Islet precursor cell (in vitro differentiated cells): ENCODE measurements at regions not wholly inside any gene's neighbourhood (a gene's known extent, or its start where the extent isn't known, plus 50 kb on each side); places are given as distances from the start of the nearest gene placed in this dataset.

Experiments used
- DNase-seq: peaks from one replicate; pipeline ENCODE4 v3.0.0-alpha.2; 2018

DNA sequence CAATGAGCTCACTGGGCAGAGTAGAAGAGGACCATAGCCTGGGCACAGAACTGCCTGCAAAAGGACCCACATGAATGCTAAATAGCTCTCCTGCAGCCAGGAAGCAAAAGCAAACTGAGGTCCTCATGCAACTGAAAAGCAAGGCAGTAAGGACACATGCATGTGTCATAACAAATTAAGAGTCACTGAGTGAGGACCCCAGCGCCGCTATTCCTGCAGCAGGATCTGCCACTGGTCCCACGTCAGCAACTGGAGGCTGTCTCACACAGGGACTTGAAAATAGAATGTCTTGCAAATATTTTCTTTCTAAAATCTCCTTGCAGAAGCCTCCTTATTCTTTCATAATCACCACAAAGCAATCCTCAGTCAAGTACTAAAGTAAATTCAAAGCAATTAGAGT lies 559.6 kb upstream of the DAB1 start:
- DNase-seq: no peak

DNA sequence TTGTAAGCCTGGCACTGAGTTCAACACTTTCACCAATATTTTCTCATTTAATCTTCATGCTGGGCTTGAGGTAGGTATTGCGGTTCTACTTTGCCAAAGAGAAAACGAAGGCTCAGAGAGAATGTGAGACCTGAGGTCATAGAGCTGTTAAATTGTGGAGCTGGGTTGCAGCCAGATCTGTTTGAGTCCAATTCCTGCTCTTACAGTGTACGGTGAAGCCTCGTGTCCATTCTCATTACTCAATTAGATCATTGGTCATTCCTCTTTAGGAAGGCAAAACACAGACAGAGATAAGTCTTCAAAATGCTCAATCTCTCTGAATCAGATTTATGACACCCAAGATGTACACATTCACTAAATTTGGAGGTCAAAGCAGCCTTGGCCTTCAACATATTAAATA lies 559.0 kb upstream of the DAB1 start:
- DNase-seq: no peak

DNA sequence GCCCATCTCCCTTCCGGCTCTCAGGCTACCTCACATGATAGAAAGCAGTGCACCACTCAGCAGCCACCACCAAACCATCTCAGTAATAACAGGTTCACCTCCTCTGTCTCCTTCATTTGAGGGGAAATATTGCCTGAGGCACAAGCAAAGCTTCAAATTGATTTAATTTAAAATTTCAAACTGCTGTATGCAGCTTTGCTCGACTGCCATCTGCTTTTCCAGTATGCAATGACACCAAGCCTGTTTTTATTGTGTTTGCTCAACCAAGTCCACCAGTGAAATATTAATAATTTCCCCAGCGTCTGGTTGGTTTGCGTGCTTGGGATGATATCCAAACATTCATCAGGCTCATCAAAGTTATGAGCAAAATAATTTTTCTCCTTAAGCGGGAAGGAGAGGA lies 552.4 kb upstream of the DAB1 start:
- DNase-seq: no peak

DNA sequence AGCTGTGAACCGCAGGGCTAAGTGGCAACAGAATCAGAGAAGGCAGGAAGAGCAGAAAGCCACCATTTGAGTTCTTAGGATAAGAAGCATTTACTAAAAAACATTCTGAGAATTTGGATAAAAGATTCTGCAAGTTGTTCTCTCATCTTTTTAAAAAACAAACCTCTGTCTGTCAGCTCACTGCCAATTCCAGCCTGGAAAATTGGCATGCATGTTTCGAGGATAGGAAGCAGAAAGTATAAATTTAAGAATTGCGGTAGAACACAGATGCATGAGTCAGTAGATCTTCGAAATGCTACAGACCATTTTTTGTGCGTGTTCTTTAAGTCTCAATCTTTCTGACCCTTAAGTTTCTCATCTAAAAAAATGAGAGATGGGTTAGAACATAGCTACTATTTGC lies 544.5 kb upstream of the DAB1 start:
- no peak for DNase-seq

DNA sequence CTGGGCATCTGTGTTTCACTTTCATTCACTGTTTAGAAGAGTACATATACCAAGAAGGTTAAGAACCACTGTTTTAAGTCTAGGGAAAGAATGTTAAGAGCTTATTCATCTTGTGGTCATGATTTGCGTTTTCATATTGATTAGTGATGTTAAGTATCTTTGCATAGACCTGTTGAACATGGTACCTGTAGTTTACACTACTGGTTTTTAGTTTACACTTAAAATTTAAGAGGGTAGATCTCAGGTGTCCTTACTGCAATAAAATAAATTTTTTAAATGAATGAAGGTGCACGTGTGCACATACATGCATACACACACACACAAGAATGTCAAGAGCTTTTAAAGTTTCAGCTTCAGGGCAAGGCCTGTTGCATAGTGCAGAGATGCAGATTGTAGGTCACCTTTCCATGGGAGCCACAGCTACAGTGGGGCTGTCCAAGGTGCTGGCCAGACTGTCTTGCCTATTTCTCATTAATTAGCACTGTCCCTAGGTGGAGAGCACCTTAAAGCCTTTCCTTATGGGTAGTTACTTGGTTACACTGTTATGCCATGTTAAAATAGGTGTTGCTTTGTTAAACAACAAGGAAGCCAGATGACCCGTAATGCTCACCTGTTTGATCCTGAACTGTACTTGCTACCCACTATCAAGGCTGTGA lies 543.0 kb upstream of the DAB1 start:
- peak; percentile 81 for DNase-seq

DNA sequence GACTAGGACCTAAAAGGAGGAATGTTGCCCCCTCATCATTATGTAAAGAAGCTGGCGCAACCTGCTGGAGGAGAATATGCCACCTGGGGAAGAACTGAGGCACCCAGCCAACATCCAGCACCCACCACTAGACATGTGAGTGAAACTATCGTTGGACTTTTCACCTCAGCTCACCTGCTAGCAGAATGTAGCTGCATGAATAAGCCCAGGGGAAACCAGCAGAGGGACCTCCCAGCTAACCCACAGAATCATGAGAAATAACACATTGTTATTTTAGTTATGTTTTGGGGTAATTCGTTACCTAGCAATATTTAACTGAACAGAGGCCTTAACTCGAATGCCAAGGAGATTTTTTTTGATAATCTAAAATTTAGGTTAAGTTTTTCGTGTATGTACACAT lies 542.5 kb upstream of the DAB1 start:
- no peak for DNase-seq

DNA sequence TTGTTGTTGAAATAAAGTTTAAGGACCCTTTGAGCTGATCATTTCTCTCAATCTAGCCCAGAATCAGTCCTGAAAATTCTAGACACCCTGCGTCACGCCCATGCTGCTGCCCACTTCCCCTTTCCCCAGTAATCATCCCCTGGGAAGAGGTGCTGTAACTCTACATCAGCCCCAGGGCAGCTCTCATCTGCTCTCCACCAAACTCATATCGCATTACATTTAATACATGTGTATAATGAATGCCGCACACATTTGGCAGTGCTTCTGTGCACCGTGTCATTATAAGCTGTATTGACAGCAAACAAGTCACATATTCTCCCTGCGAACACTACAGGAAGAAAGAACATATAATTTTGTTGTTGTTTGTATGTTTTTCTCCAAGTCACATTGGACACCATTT lies 539.7 kb upstream of the DAB1 start:
- DNase-seq: no peak

DNA sequence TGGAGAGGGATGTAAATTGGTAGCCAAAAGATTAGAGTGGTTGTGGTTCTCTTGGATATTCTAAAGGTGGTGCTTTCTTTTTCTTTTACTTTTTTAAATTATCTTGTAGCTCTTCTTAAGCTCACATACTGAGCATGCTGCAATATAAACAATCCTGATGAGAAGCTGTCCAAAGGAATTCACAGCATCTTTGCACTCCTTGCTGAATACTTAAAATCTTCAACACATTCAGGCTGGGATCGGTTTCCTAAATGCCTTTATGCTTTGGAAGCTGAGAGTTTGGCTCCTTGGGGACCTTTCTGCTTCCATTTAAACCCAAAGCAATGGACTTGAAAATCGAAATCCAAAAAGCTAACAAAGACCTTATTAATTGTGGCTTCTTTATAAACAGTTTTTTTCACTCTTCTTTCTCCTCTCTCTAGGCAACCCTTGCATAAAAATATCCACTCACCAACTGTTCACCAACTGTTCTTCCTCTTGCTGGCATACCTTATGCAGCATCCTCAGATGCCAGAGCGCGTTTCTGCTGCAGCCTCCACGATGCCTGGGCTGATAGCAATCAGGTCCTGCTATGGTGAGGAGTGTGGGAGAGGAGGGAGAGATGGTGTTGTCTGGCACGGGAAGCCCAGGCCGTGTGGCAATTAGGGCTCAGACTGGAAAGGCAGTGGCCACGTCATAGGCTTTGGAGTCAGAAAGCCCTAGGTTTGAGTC lies 535.8 kb upstream of the DAB1 start:
- peak; percentile 55 for DNase-seq

DNA sequence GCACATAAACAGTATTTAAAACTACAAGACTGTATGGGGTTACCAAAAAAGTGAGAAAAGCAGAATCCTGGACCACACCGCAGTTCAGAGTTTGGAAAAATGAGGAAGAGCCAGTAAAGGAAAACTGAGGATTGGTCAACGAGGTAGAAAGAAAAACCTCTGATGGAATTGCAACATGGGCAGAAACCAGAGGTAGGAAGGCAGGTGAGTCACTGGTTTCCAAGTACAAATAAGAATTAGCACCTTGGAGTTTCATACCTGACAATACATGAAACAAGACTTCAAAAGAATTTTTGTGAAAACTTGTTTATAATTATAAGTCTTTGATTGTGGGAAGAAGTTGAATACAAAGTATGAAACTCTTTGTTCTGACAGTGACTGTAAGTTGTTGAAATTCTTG lies 533.7 kb upstream of the DAB1 start:
- no peak for DNase-seq

DNA sequence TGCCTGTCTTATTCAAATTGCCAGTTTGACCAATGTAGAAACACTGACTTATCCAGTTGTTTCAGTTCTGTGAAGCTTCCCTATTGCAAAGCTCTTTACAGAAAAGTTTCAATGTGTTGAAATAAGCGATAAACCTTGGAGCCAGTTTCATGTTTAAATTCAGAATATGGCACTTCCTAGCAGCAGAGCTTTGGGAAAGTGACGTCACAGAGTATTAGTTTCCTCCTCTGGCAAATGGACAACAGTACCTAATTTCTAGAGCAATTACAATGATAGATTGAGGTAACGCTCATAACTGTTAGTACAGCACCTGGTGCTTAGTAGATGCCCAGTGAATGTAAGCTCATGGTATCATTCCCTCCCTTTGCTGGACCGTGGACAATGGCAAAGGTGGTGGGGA lies 527.5 kb upstream of the DAB1 start:
- DNase-seq: no peak

DNA sequence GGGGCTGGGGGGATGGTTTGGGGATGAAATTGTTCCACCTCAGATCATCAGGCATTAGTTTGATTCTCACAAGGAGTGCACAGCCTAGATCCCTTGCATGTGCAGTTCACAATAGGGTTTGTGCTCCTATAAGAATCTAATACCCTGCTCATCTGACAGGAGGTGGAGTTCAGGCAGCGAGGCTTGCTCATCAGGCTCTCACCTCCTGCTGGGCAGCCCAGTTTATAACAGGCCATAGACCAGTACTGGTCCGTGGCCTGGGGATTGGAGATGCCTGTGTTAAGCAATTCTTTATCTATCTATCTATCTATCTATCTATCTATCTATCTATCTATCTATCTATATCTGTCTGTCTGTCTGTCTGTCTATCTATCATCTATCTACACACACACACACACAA lies 525.3 kb upstream of the DAB1 start:
- peak; percentile 61 for DNase-seq

DNA sequence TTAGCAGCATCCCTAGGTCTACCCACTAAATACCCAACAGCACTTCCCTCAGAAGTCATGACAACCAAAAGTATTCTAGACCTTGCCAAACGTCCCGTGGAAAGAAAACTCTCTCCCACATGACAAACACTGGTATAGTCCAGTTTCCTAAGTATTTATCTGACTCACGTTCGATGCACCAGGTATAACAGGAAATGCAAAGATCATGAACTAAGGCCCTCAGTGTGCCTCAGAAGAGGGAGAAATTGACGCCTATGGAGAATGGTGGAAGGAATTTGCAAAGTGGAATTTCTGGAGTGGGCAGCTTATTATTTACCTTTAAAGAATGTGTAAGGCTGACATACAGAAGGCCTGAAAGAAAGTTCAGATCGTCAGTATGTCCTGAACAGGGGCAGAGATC lies 523.6 kb upstream of the DAB1 start:
- DNase-seq: no peak

DNA sequence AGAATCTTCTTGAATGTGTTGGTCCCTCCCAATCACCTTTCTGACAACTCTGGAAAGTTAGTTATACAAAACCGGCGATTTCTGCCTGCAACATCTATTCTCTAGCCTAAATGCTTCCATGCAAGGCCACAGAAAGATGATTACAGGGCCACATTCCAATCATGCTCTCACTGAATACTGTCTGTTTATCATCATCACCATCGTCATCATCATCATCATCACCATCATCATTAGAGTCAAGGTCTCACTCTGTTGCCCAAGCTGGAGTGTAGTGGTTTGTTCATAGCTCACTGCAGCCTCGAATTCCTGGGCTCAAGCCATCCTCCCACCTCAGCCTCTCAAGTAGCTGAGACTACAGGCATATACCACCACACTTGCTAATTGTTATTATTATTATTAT lies 521.2 kb upstream of the DAB1 start:
- DNase-seq: no peak

DNA sequence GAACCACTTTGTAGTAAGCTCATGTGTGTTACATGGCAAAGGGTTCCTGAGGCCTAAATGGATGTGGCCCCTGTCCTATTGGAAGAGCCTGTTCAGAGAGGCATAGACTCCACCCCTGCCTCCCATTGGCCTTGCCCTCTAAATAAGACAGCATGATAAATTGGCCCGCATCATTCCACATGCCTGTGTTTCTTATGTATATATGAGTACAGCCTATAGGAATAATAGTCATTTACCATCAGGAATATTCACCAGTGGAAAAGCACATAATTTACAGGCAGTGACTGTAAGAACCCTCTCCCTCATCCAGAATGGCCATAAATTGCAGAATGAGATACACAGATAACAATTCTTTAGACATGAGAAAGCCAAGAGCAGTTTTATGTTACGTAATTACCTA lies 519.5 kb upstream of the DAB1 start:
- no peak for DNase-seq

DNA sequence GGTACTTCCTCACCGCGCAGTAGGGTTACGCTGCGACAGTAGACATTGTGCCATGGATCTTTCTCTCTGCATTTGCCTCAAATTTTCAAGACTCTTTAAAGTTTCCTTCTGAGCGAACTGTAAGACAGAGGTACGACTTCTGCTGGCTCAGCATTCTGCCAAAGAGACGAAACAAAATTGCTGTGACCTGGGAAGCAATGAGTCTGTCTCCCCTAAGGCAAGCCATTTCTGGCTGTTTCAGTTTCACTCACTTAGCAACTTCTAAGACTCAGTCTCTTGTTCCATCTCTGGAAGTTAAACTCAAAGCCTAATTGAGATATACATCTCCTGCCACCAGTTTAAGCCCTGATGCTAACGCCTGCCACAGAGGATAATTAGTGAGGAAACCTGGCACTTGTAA lies 510.9 kb upstream of the DAB1 start:
- peak; percentile 70 for DNase-seq

DNA sequence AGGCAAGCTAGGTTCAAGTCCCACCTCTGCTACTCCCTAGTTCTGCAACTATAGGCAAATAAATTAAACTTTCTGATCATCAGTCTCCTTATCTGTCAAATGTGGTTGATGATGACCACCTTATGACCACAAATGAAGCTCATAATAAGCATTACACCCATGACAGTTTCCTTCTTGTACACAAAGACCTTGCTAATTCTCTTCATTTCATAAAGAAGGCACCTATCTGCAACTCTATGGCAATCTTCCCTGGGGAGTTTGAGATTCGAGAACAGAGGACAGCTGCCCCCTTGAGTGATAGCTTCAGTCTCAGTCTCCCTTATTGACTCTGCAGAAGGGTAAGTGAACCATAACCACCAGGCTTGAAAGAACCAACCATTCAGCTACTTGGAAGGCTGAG lies 503.1 kb upstream of the DAB1 start:
- DNase-seq: no peak

DNA sequence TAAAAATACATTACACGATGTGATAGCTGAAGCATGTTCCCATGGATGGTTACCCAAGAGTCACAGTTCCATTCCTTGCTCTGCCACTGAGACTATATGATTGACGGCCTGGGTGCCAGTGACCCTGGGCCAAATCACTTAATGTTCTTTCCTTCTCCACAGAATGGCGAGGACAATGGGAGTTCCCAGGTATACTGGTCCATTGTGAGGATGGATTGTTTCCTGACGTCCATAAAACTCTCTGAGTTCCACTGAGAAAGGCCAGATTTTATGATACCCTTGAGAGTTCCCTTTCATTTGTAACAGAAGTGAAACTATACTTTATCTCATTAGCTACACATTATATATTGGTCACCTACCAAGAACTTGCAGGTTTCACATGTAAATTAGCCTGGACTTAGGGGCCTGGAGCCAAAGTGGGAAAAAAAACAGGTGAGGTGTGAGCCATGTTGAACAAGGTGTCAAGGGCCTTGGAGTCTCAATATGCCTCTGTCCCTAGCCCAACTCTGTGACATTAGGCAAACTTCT lies 502.2 kb upstream of the DAB1 start:
- no peak for DNase-seq

DNA sequence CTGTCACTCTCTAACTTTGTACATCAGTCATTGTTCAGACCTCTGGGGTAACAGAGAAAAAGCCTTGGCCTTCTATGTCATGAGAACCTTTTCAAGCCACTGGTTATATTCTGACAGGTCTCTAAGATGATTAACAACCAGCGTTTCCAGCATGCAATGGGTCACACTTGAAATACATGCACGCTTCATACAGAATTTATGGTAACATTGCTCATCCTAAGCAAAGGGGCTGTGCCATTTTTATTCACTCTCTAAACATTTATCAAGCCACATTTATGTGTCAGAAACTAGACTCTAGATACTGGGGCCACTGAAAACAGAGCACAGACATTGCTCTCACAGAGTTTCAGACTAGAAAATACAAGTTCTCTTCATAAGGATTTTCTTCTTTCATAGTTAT lies 501.4 kb upstream of the DAB1 start:
- DNase-seq: no peak

DNA sequence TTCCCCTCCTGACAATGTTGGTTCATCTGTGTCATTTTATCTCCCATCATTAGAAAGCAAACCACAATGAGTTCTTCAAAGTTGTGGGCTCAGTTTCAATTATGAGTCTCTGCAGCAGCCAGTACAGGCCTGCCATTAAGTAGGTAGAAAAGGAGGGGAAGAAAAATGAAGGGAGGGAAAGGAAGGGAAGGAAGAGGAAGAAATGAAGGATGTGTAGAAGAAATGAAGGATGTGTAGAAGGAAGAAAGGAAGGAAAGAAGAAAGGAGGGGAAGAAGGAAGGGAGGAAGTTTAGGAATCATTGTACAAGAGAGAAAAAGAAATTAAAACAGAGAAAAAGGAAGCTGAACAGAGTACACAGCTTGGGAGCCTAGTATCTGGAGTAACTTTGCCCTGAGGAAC lies 498.3 kb upstream of the DAB1 start:
- no peak for DNase-seq

DNA sequence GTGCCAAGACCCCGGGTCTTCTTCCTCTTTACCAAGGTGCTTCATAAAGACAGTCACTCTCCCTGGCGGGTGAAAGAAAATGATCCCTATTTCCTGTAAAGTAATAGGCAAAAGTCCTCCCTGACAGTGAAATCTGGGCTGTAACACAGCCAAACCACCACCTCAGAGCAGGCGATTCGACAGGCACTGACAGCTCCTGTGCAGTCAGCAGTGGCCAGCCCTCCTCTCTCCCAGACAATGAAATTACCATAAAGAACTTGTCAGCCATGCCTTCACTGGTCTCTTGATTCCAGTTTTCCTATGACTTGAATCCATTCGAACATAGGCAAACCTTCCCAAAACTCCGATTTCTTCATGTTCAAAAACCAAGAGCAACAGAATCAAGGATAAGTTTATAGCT lies 492.2 kb upstream of the DAB1 start:
- DNase-seq: no peak

DNA sequence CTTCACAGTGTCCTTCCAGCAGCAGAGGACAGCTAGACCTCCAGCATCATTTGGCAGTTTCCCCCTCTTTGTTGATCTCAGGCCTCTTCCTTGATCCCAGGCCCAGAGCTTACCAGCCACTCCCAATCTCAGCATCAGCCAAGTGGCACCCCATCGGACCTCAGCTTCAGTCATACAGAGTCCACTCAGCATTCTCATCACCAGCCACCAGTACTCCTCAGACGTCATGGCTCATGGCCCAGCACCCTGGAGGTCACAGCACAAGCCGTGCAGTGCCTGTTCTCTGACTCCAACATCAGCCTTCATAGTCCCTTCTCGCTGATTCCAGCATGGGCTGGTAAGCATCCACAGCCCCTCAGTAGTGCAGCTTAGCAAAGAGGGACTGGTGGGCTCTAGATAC lies 487.6 kb upstream of the DAB1 start:
- no peak for DNase-seq

DNA sequence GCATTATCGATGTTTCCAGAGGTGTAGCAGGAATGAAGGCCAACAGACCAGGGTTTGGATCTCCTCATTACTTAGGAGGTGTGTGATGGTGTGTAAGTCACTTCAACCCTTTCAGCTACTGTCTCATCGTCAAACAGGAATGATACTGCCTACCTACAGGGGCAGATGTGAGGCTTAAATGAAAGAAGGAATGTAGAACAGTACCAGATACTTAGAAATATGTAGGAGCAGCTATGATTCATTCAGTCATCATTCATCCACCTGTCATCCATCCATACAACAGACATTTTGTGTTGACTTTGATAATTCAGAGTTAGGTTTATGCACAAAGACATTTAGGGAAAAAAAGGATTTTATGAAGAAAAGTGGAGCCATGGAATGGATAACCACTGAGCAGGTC lies 486.9 kb upstream of the DAB1 start:
- no peak for DNase-seq

DNA sequence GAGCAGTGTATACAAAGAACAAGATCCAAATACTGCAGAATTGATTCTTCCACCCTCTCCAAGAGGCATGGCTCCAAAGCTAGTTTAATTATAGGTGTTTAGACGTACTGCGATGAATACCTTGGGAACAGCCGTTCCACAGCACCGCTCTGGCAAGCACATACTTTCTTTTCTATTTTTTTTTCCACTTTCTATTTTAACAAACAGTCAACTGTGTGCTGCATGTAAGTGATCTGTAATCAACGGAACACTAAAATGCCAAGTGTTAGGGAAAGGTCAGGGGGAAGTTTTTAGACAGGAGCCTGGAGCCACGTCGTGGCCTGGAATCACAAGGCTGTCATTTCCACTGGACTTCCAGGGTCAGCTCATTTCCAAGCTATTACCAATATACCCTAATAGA lies 486.4 kb upstream of the DAB1 start:
- DNase-seq: no peak

DNA sequence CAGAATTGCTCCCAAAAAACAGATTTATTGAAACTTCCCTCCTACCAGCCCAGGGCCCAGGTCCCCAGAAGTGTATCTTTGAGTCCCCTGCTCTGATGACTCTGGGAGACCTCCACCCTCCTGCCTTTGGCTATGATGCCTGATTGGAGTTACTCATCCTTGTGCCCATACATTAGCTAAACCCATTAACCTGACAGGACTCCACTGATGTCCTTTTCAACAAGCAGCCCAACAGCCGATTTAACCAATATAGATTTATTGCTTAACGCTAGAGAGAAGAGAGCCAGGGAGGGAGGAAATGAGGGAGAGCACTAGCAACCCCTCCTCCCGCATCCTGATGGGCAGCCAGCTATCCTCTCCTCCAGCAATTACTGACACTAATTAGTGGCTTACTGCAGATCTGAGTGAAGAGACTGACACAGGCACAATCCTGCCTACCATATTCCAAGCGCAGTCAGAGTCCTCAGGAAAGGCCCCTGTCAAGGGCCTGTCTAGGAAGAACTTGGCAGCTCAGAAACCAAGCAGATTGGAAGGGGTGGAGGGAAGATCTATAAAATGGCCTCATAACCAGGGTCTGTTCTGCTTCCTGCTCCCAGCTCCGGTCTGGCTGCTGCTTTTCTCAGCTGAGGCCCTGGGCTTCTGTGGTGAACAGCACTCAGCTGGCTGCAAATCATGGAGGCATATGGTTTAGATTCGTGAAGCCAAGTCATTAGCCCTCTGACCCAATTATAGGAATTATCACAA lies 484.5 kb upstream of the DAB1 start:
- DNase-seq: peak; percentile 74
